GM21723 (cell line): ENCODE measurements at regions not wholly inside any gene's neighbourhood (a gene's known extent, or its start where the extent isn't known, plus 50 kb on each side); places are given as distances from the start of the nearest gene placed in this dataset.

Experiments
- ATAC-seq: cut with Tn5 transposase; IDR thresholded peaks from one replicate; pipeline ENCODE4 v1.9.1; 2021; ENCODE audit warnings: mild to moderate bottlenecking, moderate library complexity; ENCODE audit not compliant: unreplicated experiment

GRCh38 chr20:58162986-58163385, 65.5 kb downstream of the ANKRD60 start:
- no peak for ATAC-seq

GRCh38 chr20:58161192-58161591, 67.3 kb downstream of the ANKRD60 start:
- ATAC-seq: no peak

- no peak for ATAC-seq
Observed at GRCh38 chr20:58160451-58161061, 67.9 kb downstream of the ANKRD60 start.

- no peak for ATAC-seq
Observed at GRCh38 chr20:58155148-58155925, 73.1 kb downstream of the ANKRD60 start.

- ATAC-seq: no peak
Observed at GRCh38 chr20:58154113-58154512, 74.3 kb downstream of the ANKRD60 start.

GRCh38 chr20:58153121-58153520, 75.3 kb downstream of the ANKRD60 start:
- no peak for ATAC-seq

GRCh38 chr20:58150772-58151171, 77.7 kb downstream of the ANKRD60 start:
- no peak for ATAC-seq

GRCh38 chr20:58149437-58150091, 78.9 kb downstream of the ANKRD60 start:
- no peak for ATAC-seq

- ATAC-seq: no peak
Observed at GRCh38 chr20:58148891-58149290, 79.6 kb downstream of the ANKRD60 start.

- ATAC-seq: no peak
Observed at GRCh38 chr20:58147628-58148370, 80.7 kb downstream of the ANKRD60 start.

- no peak for ATAC-seq
Observed at GRCh38 chr20:58146746-58147140, 81.7 kb downstream of the ANKRD60 start.

- ATAC-seq: no peak
Observed at GRCh38 chr20:58146081-58146745, 82.2 kb downstream of the ANKRD60 start.

GRCh38 chr20:58145506-58146080, 82.9 kb downstream of the ANKRD60 start:
- no peak for ATAC-seq

- ATAC-seq: no peak
Observed at GRCh38 chr20:58144096-58144495, 84.4 kb downstream of the ANKRD60 start.

GRCh38 chr20:58143531-58143930, 84.9 kb downstream of the ANKRD60 start:
- no peak for ATAC-seq

- ATAC-seq: no peak
Observed at GRCh38 chr20:58142843-58143185, 85.6 kb downstream of the ANKRD60 start.

GRCh38 chr20:58141971-58142842, 86.2 kb downstream of the ANKRD60 start:
- ATAC-seq: no peak

- no peak for ATAC-seq
Observed at GRCh38 chr20:58141496-58141895, 87.0 kb downstream of the ANKRD60 start.

GRCh38 chr20:58140787-58141425, 87.5 kb downstream of the ANKRD60 start:
- no peak for ATAC-seq
